ENCODE measurements at regions not wholly inside any gene's neighbourhood (a gene's known extent, or its start where the extent isn't known, plus 50 kb on each side); places are given as distances from the start of the nearest gene placed in this dataset.
A peak's percentile ranks its signal among the peaks of the same experiment; 100 is the strongest.
"Not testable (repeated sequence)": the region's sequence is repeated elsewhere in the genome, so short reads cannot be mapped to it uniquely, and the experiment has no call there.

- no peak for DNase-seq
Observed at GRCh38 chr3:125645616-125646015, 50.3 kb upstream of the OSBPL11 start.

- DNase-seq, result no peak
Observed at GRCh38 chr3:125646581-125646980, 51.3 kb upstream of the OSBPL11 start.

GRCh38 chr3:125647318-125648014 lies 52.2 kb upstream of the OSBPL11 start:
- peak; percentile 72 for DNase-seq

- DNase-seq, result no peak
Observed at GRCh38 chr3:125651244-125651643, 55.9 kb upstream of the OSBPL11 start.

DNA sequence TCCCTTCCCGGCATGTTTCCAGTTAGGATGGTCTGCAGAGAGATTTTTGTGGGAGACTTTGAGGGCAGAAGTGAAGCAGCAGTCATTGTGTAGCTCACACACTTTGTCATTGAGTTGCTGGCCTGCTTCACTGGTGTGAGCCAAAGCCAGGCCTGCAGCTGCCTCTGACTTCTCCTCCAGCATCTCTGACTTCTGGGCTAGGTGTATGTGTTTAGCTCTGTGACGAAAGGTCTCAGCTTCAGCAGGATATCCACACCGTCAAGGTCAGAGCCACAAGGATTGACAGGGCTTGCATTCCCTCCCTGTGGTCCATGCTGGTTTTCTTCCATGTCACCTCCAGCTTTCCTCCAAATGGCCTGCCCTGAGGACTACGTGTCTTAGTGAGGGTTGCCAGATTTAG lies 57.1 kb upstream of the OSBPL11 start:
- DNase-seq, result no peak

- no peak for DNase-seq
Observed at GRCh38 chr3:125654526-125654925, 59.2 kb upstream of the OSBPL11 start.

DNA sequence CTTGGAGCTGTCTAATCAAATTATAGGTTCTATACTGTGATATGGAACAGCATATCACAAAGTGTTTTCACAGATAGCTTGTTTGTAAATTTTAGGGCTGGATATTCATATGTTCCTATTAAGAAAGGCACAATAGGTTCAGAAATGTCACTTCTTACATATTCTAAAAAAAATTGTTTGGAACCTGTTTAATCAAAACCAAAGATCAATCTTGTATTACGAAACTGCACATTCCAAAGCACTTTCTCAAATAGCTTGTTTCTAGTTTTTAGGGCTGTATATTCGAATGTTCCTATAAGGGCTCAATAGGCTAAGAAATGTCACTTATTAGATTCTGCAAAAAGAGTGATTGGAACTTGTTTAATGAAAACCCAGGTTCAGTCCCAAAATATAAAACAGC lies 67.4 kb upstream of the OSBPL11 start:
- no peak for DNase-seq

GRCh38 chr3:125670352-125670751 lies 75.1 kb upstream of the OSBPL11 start:
- DNase-seq, result no peak

GRCh38 chr3:125670945-125671344 lies 75.6 kb upstream of the OSBPL11 start:
- no peak for DNase-seq

GRCh38 chr3:125671461-125672243 lies 76.4 kb upstream of the OSBPL11 start:
- no peak for DNase-seq

- no peak for DNase-seq
Observed at GRCh38 chr3:125675791-125676190, 80.5 kb upstream of the OSBPL11 start.

DNA sequence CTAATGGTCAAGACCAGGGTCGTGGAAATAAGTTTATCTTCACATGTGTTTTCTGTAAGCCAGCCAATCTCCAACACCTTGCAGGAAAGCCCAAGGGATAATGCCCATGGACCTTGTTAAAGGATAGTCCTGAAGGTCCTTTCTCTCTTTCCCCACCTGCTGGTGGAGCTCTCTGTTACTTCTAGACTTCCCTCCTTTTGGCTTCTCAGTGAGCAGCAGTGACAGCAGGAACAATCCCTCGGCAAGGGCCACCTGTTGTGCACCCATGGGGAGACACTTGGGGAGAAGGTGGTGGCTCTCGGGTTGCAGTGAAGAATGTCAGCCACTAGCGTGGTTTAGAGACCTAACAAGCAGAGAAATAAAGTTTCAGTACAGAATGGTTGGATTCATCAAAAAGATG lies 84.0 kb upstream of the OSBPL11 start:
- no peak for DNase-seq

- DNase-seq, result no peak
Observed at GRCh38 chr3:125681146-125681545, 85.8 kb upstream of the OSBPL11 start.

- DNase-seq, result not testable (repeated sequence)
Observed at GRCh38 chr3:125681906-125682305, 86.6 kb upstream of the OSBPL11 start.

DNA sequence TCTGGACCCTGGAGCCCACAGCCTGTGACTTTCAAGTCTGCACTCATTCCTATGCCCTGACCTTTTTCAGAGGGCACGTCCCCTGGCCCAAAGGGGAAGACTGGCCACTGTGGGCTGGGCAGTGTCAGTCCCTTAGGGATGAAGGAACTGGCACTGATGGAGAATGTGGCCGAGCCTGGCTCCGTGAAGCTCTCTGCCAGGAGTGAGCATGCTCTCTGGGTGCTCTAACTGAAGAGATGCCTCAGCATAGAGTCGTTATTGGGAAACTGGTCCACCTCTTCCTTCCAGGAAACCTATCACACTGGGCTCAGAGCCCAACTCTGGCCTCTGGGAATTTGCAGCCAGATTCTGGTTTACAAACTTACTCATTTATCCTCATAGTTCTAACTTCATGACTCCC lies 87.3 kb upstream of the OSBPL11 start:
- DNase-seq, result not testable (repeated sequence)

DNA sequence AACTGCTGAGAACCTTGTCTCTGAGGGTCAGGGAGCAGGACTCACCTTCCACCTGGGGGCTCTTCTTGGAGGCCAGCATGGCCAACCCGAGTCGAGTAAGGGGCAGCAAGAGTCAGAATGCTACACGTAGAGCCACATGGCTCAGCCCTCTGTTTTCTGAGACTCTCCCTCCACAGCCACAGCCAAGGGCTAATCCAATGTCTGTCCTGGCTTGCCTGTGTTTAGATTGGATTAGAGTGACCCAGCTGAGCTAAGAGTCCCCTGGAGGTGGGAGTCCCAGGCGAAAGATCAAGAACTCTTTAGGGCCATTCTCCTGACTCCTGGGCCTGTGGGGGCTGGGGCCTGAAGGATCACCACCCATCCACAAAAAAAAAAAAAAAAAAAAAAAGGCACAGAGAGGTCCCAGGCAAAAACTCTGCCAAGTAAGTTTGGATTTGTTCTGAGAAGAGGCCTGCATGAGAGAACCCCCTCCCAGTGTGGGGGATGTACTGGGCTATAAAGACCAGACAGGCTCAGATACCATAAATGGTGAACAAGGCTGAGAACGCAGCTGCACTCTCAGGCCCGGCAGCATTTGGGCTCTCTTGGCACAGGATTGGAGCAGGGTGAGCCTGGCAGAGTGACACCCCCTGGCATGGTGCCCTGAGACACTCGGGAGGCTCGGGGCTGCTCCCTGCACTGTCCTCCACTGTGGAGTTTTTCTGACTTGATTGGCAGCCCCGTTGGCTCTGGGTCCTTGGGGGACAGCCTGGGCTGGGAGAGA lies 88.0 kb upstream of the OSBPL11 start:
- no peak for DNase-seq

DNA sequence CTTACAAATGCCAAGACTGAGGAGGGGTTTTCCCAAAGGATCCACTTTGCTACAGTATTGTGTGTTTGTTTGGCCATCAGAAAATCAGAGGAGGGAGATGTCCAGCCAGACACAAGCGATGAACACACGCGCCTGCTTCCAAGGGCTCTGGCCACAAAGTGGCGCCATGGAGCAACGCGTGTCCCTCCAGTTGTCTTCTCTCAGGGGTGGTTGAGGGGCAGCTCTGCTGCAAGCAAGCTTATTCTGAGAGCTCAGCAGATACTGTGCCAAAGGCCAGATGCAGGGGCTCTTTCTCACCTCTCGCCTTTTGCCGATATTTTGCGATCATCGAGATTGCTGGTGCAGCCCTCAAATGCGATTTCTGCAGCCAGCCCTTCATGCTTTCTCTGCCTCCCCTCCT lies 88.9 kb upstream of the OSBPL11 start:
- DNase-seq, result no peak

DNA sequence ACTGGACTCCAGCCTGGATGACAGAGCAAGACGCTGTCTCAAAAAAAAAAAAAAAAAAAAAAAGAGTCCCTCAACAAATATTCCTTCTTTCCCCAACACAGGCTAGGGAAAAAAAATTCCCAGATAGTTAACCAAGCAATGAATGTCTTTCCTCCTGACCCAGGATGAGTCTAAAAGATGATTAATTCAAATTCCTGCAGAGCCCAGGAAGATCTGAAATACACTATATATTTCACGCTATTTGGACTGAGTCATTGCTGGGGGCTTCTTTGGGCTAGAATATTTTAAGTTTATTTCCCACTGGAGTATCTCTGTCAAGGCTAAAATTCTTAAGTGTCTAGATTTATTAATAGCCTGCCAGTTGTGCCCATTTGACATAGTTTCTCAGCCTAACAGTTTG lies 90.4 kb upstream of the OSBPL11 start:
- not testable (repeated sequence) for DNase-seq

DNA sequence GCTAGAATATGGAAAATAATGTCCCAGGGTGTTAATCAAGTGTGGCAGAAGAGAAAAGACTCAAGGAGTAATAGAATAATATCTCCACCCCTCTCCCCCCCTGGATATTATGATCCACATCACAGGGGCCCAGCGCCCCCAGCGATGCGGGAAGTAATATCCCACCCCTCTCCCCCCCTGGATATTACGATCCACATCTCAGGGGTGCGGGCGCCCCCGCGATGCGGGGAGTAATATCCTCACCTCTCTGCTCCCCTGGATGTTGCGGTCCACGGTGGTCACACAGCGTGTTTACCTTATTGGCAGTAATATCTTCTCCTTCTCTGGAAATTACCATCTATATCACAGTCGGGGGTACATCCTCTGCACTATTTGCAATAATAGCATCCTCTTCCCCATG lies 97.1 kb upstream of the OSBPL11 start:
- no peak for DNase-seq

- DNase-seq, result no peak
Observed at GRCh38 chr3:125693887-125694286, 98.6 kb upstream of the OSBPL11 start.

DNA sequence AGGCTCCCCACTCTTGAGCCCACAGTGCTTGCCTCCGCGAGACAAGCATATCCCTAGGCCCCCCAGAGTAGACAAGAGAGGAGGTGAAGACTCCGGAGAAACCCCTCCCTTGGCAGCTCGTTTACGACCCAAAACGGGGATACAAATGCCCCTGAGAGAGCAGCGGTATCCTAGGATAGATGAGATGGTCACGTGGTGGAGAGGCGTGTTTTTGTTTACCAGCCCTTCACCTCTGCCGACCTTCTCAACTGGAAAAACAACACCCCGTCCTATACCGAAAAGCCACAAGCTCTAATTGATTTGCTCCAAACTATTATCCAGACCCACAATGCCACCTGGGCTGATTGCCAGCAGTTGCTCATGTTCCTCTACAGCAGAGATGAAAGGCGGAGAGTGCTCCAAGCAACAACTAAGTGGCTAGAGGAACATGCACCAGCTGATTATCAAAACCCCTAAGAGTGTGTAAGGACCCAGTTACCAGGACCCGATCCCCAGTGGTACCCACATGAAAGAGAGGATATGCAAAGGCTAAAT lies 99.5 kb upstream of the OSBPL11 start:
- DNase-seq, result peak; percentile 91

- no peak for DNase-seq
Observed at GRCh38 chr3:125695688-125696087, 100.4 kb upstream of the OSBPL11 start.

GRCh38 chr3:125697126-125697525 lies 101.8 kb upstream of the OSBPL11 start:
- not testable (repeated sequence) for DNase-seq
